ENCODE measurements at regions not wholly inside any gene's neighbourhood (a gene's known extent, or its start where the extent isn't known, plus 50 kb on each side); places are given as distances from the start of the nearest gene placed in this dataset.

DNA sequence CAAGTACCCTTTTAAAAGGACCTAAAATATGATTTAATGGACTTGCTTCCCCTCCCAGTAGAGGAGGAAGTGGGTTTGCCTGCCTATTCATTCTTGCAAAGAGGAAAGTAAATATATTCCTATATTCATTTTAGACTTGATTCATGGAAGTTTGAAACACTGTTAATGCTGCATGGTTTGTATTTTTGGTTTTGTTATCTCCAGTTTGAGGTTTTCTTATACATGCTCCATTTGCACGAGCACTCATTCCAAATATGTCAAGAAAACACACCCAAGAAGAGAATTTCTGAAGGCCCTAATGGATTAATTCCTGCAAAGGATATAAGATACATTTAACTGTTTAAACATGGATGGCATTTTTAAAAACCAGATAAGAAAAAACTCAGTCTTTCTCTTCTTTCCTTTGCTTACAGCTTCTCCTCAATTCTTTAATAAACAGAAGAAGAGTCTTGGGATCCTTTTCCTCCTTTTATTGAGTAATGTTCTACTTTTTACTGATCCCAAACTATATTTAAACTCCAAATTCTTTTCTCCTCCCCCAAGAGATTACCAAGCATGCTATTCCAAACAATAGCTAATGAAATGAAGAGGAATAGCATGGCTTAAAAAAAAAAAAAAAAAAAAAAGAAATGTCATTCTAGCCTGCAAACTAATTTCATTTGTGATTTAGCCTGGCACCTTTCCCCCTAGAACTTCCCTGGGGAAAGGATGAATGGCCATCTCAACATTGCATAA, 54.6 kb upstream of the LDB2 start:
- no peak for DNase-seq (ENCODE audit: extremely low read depth, low read depth)
- no peak overlapping the region for H3K4me3 ChIP-seq (replicated peaks; ENCODE audit: low read depth, low read length)
- TF ChIP-seq, protein P1, sequence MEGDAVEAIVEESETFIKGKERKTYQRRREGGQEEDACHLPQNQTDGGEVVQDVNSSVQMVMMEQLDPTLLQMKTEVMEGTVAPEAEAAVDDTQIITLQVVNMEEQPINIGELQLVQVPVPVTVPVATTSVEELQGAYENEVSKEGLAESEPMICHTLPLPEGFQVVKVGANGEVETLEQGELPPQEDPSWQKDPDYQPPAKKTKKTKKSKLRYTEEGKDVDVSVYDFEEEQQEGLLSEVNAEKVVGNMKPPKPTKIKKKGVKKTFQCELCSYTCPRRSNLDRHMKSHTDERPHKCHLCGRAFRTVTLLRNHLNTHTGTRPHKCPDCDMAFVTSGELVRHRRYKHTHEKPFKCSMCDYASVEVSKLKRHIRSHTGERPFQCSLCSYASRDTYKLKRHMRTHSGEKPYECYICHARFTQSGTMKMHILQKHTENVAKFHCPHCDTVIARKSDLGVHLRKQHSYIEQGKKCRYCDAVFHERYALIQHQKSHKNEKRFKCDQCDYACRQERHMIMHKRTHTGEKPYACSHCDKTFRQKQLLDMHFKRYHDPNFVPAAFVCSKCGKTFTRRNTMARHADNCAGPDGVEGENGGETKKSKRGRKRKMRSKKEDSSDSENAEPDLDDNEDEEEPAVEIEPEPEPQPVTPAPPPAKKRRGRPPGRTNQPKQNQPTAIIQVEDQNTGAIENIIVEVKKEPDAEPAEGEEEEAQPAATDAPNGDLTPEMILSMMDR (IDR thresholded peaks at IDR 0.05; ENCODE audit: low read depth, low read length, missing control alignments), result no peak

DNA sequence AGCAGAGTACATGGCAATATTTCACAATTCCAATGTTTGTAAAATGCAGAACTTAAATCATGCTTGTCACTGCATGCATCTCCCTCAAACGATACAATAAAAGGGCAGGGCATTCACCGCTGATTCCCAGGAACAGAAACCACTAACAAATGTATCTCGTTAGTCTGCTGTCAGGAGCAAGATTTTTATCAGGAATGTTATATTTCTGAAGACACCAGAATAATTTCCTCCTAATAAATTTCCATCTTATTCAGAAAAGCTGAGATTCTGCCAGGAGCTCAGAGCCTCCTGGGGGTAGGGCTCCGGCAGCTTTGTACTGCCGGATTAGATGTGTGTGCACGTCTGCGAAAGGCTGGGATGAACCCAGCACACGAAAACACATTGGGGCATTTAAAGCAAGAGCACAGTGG, 54.0 kb upstream of the LDB2 start:
- no peak for DNase-seq (ENCODE audit: extremely low read depth, low read depth)
- no peak overlapping the region for H3K4me3 ChIP-seq (replicated peaks; ENCODE audit: low read depth, low read length)
- TF ChIP-seq, protein P1 (IDR thresholded peaks at IDR 0.05; ENCODE audit: low read depth, low read length, missing control alignments), result no peak

Data from HFF-Myc (cell line).